ENCODE measurements at regions not wholly inside any gene's neighbourhood (a gene's known extent, or its start where the extent isn't known, plus 50 kb on each side); places are given as distances from the start of the nearest gene placed in this dataset.
A peak's percentile ranks its signal among the peaks of the same experiment; 100 is the strongest.

DNA sequence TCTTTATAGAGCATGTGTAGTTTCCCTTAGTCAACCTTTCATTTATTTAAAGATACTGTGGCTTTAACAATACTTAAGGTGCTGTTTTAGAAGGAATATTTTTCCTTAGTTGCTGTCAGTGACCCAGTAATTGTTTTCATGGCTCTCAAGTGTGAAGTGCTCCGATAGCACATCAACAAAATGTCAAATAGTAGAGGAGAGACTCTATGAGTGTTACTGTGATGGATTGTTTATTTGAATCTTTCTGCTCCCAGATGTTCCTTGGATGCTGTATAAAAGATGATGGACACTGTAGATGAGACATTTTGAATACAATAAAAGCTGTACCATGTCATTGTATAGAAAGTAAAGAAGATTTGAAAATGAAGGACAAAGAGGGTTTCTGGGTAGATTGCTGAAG is 1185.7 kb upstream of the C9orf72 start:
- in situ Hi-C loops (cut with HindIII; ENCODE audit: low pct_ligation_motif_present, low pct_unique_long_range_greater_than_20kb, low sequenced_read_pairs): no loop called here
- no peak for DNase-seq

DNA sequence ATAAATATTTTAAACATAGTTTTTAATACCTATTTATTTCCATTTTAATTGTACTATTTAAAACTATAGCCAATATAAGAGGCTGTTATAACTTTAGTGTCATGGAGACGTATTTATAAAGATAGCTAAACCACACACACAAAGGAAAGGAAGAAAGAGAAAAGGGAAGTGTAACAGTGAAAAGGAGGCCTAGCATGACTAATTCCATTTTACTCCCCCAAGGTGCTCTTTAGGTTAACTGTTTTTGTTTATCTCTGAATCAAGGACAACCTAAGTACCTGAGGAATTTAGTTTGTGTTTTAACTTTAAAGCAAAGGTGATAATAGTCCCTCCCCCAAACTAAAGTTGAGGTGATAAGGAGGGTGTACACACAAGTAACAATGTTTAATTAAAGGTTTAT is 1188.9 kb upstream of the C9orf72 start:
- DNase-seq: no peak
- in situ Hi-C loops (cut with HindIII; ENCODE audit: low pct_ligation_motif_present, low pct_unique_long_range_greater_than_20kb, low sequenced_read_pairs): no loop called here

- DNase-seq: no peak
- in situ Hi-C loops (cut with HindIII; ENCODE audit: low pct_ligation_motif_present, low pct_unique_long_range_greater_than_20kb, low sequenced_read_pairs): no loop called here
Observed at GRCh38 chr9:28764532-28764931, 1191.3 kb upstream of the C9orf72 start.

GRCh38 chr9:28770226-28770625 is 1196.9 kb upstream of the C9orf72 start:
- DNase-seq: no peak
- in situ Hi-C loops (cut with HindIII; ENCODE audit: low pct_ligation_motif_present, low pct_unique_long_range_greater_than_20kb, low sequenced_read_pairs): no loop called here

DNA sequence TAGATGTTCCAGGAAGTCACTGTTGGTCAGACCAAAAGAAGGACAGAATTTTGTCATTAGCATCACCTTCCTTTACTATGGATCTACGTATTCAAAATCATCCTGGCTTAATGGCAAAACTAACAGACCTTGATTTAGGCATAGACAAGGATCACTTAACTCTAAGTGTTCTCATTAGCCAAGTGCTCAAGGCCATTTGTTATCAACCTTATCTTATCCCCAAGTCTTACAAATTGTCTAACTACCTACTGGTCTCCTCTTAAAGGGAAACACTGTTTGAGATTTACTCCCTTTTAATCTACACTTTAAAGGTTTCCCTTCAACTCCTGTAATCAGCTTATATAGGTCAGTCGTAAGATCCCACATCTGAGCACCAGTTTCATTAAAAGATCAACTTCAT is 1197.5 kb upstream of the C9orf72 start:
- in situ Hi-C loops (cut with HindIII; ENCODE audit: low pct_ligation_motif_present, low pct_unique_long_range_greater_than_20kb, low sequenced_read_pairs): no loop called here
- no peak for DNase-seq

DNA sequence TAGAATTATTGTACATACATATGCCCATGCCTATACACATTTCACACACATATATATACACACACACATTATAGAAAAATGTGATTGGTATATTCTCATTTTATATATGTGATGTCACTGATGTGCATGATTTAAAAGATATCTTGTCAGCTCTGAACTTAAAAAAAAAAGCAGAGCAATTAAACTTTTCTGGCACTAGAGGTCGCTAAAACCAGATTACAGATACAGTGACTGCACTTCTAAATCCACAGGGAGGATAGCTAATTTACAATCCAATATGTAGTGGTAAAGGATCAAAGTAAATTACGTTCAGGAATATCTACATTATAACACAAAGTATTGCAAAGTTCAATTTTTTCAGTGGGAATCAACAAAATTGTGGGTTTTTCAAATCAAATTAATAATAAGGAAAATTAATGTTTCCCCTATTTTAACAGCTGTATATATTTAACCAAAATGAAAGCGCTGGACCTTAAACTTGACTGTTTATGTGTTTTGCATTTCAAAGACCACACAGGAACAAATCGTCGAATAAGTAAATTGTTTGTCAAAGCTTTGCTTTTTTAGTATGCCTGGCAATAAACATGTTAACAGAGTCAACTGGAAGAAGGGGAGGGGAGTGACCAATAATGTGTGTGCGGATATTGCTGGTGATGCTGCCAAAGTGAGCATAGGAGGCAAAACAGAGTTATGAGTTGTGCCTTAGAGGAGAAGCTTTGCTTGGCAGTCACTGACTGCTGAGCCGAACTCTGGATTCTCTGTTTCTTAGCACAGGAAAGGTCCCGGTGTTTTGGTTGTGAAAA is 1201.4 kb upstream of the C9orf72 start:
- DNase-seq: peak; percentile 55
- in situ Hi-C loops (cut with HindIII; ENCODE audit: low pct_ligation_motif_present, low pct_unique_long_range_greater_than_20kb, low sequenced_read_pairs): no loop called here

GRCh38 chr9:28779243-28779642 is 1206.0 kb upstream of the C9orf72 start:
- no peak for DNase-seq
- in situ Hi-C loops (cut with HindIII; ENCODE audit: low pct_ligation_motif_present, low pct_unique_long_range_greater_than_20kb, low sequenced_read_pairs): no loop called here

GRCh38 chr9:28781481-28781880 is 1208.2 kb upstream of the C9orf72 start:
- in situ Hi-C loops (cut with HindIII; ENCODE audit: low pct_ligation_motif_present, low pct_unique_long_range_greater_than_20kb, low sequenced_read_pairs): no loop called here
- no peak for DNase-seq

- in situ Hi-C loops (cut with HindIII; ENCODE audit: low pct_ligation_motif_present, low pct_unique_long_range_greater_than_20kb, low sequenced_read_pairs): no loop called here
- DNase-seq: no peak
Observed at GRCh38 chr9:28782630-28783029, 1209.3 kb upstream of the C9orf72 start.

GRCh38 chr9:28792716-28793115 is 1219.4 kb upstream of the C9orf72 start:
- DNase-seq: no peak
- in situ Hi-C loops (cut with HindIII; ENCODE audit: low pct_ligation_motif_present, low pct_unique_long_range_greater_than_20kb, low sequenced_read_pairs): no loop called here

DNA sequence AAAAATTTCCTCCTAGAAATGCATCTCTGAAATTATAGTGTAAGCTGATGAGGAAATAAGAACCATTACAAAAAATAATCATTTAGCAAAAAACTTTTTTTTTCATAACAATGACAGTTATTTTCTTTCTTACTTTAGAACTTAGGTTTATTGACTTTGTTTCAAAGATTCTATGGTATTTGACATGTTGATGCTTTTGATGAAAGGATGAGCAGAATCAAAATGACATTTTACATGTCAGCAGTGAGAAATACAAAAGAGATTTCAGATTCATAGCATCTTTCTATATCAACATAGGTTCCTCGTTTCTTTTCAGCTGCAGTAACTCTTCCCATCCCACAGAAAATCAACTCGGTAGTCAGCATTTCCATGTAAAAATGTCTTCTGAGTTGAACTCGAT is 1226.6 kb upstream of the C9orf72 start:
- in situ Hi-C loops (cut with HindIII; ENCODE audit: low pct_ligation_motif_present, low pct_unique_long_range_greater_than_20kb, low sequenced_read_pairs): no loop called here
- no peak for DNase-seq

- in situ Hi-C loops (cut with HindIII; ENCODE audit: low pct_ligation_motif_present, low pct_unique_long_range_greater_than_20kb, low sequenced_read_pairs): no loop called here
- peak; percentile 53 for DNase-seq
Observed at GRCh38 chr9:28801144-28801799, 1228.0 kb upstream of the C9orf72 start.

DNA sequence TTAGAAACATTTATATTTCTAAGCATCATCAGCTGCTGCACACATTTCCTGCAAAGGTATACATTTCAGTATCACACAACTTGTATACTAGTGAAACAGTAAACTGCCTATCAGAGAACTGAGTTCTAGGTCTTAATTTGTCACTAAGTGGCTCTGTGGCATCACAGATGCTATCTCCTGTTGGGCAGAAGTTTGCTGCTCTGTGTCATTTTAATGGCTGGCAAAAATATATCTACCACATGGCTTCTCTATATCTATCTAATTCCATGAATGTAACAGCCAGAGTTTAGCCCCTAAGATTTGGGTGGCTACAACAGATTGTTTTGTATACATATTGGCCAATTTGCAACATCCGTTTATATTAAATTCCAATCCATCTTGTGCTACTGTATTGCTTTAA is 1231.9 kb upstream of the C9orf72 start:
- DNase-seq: no peak

GRCh38 chr9:28808042-28808441 is 1234.8 kb upstream of the C9orf72 start:
- DNase-seq: peak; percentile 52
- in situ Hi-C loops (cut with HindIII; ENCODE audit: low pct_ligation_motif_present, low pct_unique_long_range_greater_than_20kb, low sequenced_read_pairs): no loop called here

More for the DNA sequence above, 1231.9 kb upstream of the C9orf72 start:
- in situ Hi-C loops (cut with HindIII; ENCODE audit: low pct_ligation_motif_present, low pct_unique_long_range_greater_than_20kb, low sequenced_read_pairs): no loop called here

GRCh38 chr9:28810388-28811075 is 1237.3 kb upstream of the C9orf72 start:
- peak; percentile 21 for DNase-seq

DNA sequence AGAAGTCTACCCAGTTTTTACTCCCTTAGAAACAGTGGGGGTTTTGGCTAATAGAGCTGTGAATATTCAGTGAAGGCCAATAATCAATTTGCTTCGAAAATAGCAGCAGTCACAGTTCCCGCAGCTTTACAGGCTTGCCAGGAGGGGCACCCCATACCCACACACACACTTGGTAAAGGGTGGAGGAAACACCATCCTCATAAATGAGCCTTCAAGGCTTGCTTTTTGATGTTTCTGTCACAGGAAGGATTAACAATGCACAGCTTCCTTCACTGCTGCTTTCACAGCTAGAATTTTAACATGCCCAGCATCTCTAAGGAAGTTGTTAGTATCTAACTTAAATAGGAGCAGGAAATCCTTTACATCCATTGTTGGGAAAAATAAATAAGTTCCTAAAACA is 1247.5 kb upstream of the C9orf72 start:
- DNase-seq: no peak
- in situ Hi-C loops (cut with HindIII; ENCODE audit: low pct_ligation_motif_present, low pct_unique_long_range_greater_than_20kb, low sequenced_read_pairs): no loop called here

More at GRCh38 chr9:28810388-28811075, 1237.3 kb upstream of the C9orf72 start:
- in situ Hi-C loops (cut with HindIII; ENCODE audit: low pct_ligation_motif_present, low pct_unique_long_range_greater_than_20kb, low sequenced_read_pairs): no loop called here

DNA sequence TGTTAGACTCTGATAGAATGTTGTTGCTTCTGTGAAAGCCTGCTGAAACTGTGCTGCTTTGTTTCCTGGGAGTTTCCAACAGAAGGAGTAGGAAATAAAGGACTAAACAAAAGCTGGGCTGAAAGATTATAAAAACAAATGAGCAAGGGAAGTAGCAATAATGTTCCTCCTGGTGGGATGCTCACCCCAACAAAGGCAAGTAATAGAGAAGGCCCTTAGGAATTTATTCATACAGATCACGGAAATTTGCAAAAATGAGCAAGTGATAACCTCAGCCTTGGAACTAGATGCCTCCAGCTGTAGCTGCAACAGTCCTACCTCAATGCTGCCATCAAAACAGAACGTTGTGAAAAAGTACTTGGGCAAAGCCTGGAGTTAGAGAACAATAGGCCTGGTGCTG is 1248.0 kb upstream of the C9orf72 start:
- DNase-seq: no peak
- in situ Hi-C loops (cut with HindIII; ENCODE audit: low pct_ligation_motif_present, low pct_unique_long_range_greater_than_20kb, low sequenced_read_pairs): no loop called here

GRCh38 chr9:28824432-28824963 is 1251.2 kb upstream of the C9orf72 start:
- in situ Hi-C loops (cut with HindIII; ENCODE audit: low pct_ligation_motif_present, low pct_unique_long_range_greater_than_20kb, low sequenced_read_pairs): no loop called here
- DNase-seq: no peak

- DNase-seq: no peak
- in situ Hi-C loops (cut with HindIII; ENCODE audit: low pct_ligation_motif_present, low pct_unique_long_range_greater_than_20kb, low sequenced_read_pairs): no loop called here
Observed at GRCh38 chr9:28832168-28832770, 1259.0 kb upstream of the C9orf72 start.

Data from ACHN (cell line).